ENCODE measurements at regions not wholly inside any gene's neighbourhood (a gene's known extent, or its start where the extent isn't known, plus 50 kb on each side); places are given as distances from the start of the nearest gene placed in this dataset.

- DNase-seq, result no peak
Measured at GRCh38 chr2:173830170-173830569, 135.0 kb downstream of the SP3 start.

GRCh38 chr2:173831312-173832229, 133.6 kb downstream of the SP3 start:
- no peak for DNase-seq

DNA sequence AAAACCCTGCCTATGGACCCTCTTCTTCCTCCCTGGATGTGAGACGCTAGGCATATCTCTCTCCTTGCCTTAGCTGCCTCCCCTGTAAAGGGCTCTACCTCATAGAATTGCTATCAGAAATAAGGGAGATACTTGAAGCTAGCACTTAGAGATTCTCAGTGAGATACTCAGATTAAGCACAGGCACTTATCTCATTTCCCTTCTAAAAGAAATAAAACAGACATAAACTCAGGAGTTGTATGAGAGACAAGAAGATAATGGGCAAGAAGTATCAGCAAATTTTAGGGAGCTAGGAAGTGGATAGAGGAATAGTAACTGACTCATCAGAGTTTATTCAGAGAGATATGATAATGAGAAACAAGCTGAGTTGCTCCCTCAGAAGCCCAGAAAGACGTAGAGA, 131.0 kb downstream of the SP3 start:
- no peak for DNase-seq

DNA sequence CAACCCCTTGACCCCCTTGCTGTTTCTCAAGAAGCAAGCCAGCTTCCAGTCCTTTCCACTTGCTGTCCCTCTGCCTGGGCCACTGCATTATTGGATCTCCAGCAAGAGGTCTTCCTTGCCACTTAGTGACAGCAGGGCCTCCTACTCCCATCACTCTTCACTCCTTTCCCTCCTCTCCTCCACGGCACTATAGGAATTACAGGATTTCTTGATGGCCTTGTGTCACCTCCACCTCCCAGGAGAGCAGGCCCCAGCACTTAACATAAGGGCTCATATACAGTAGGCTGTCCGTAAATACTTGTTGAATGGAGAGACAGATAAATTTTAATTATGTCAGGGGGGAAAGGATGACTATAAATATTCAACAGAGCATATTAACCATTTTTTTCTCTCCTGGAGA, 129.4 kb downstream of the SP3 start:
- DNase-seq, result no peak

DNA sequence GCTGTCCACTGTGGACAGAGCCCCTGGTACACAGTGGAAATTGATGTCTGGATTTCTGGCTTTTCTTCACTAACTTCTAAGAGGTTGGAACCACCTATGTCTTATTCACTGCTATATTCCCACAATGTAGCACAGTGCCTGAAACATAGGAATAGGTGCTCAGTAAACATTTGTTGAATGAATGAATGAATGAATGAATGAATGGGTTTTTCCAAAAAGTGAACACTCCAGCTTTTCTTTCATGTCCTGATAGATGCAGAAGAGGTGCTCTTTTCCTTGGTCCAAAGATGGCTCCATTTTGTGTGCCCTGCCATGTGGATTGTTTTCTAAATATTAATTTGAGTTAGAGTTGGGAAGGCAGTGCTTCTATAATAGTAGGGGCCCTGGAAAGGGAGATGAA, 124.1 kb downstream of the SP3 start:
- DNase-seq, result no peak

GRCh38 chr2:173843526-173843925, 121.6 kb downstream of the SP3 start:
- no peak for DNase-seq

DNA sequence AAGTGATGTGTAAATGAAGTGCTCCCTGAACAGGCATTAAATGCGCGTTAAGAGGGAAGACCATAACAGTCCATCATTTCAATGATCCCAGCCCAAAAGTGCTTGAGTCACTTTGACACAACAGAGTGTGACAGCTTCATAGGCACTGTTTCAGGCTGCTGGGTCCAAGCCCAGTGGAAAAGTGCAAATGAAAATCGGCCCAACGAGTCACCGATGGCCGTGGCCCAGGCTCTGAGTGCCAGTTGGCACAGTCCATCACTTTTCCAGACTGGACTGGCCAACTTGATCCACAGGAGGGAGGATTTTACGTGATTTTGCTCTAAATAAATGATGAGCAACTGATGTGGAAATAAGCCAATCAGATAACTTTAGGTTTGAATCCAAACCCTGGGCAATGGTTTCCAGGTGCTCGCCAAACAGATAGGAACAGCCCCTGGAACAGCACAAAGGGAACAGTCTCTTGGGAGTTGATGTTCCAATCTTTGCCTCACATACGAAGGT, 114.0 kb downstream of the SP3 start:
- DNase-seq, result no peak

DNA sequence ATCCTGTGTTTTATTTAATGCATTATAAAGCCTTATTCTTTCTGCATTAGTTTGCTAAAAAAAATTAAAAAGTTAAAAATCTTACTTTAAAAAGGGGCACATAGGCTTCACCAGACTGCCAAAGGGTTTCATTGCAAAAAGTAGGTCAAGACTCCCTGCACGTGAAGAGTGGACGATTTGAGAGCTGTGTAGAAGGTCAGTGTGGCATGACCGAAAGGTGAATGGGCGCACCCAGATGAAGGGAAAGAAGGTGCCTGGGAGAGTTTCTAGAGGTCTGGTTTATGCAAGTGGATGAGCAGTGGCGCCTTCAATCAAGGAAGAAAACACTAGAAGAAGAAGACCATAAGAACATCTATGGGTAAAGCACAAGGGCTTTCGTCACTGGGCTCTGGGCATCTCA, 111.0 kb downstream of the SP3 start:
- DNase-seq, result no peak

DNA sequence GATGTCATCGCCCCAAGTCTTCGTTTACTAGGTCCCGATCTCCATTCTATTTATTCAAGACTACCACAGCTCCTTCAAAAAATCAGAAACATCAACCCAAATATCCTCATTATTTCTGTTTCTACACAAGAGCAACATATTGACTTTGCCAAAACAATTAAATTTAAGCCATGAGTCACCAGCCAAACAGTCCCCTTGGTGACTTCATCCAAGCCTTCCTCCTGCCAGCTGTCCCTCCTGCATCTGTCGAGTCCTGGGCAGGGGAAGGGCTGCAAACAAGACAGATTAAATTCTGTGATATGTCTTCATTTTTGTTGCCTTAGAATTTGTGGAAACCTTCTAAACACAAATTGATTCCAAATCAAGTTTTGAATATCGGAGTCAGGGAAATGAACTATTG, 110.3 kb downstream of the SP3 start:
- DNase-seq, result peak; percentile 3 to 66

DNA sequence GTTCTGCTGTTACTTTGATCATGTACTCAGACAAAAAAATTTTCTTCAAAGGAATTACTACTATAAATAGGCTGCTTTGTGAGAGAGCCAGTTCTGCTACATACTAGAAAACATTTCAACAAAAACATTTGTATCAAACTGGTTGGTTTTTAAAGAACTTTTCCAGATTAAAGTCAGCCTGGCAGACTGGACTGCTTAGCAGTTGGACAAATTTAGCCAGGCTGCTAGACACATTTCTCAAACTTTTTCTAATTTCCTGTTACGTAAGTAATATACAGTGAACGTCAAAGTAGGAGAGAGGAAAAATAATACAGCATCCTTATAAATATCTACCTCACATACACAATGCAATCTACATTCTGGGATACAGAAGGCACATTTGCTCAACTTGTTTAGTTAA, 109.5 kb downstream of the SP3 start:
- no peak for DNase-seq
